Type B pancreatic cell (in vitro differentiated cells): ENCODE measurements at regions not wholly inside any gene's neighbourhood (a gene's known extent, or its start where the extent isn't known, plus 50 kb on each side); places are given as distances from the start of the nearest gene placed in this dataset.

Experiments used
- DNase-seq: peaks from one replicate; pipeline ENCODE4 v3.0.0; 2021; ENCODE audit warnings: mixed read lengths; ENCODE audit not compliant: unreplicated experiment; ENCODE audit errors: extremely low spot score
- H3K27ac Mint-ChIP-seq: 2 replicates; pipeline ENCODE4 v1.8.0; 2021; ENCODE audit warnings: mild to moderate bottlenecking, mixed read lengths
- H3K27me3 Mint-ChIP-seq: 2 replicates; pipeline ENCODE4 v1.8.0; 2021; ENCODE audit warnings: mixed read lengths
- H3K36me3 Mint-ChIP-seq: 2 replicates; pipeline ENCODE4 v1.8.0; 2021; ENCODE audit warnings: mixed read lengths
- H3K4me1 Mint-ChIP-seq: one replicate; pipeline ENCODE4 v1.8.0; 2021; ENCODE audit warnings: mixed read lengths; ENCODE audit not compliant: unreplicated experiment
- H3K4me3 Mint-ChIP-seq: 2 replicates; pipeline ENCODE4 v1.8.0; 2021; ENCODE audit warnings: mild to moderate bottlenecking, mixed read lengths
- H3K9me3 Mint-ChIP-seq: 2 replicates; pipeline ENCODE4 v1.8.0; 2021; ENCODE audit warnings: mixed read lengths
- TF ChIP-seq, protein P1 (sequence below): fragments of 200-600 bp; sonication (generic); conservative IDR thresholded peaks from 2 replicates; pipeline ENCODE4 v1.5.0; 2021; ENCODE audit warnings: antibody characterized with exemption, mild to moderate bottlenecking

DNA sequence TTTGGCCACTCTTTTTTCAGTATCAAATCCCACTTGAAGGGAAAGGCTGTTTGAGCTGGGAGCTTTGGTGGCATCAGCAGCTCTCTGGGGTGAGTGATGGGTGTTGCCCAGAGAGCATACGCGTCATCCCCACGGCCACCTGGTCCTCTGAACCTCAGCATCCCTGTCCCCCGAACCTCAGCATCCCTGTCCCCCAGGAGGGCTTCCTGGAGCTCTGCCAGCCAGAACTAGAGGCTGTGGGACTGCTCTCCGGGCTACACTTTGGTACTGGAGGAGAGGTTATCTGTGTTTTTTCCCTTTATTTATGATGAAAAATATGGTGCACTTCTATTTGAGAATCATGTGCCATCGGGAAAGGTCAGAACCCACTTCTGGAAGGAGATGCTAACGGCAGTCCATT lies 131.5 kb upstream of the RTL1 start:
- H3K4me1 Mint-ChIP-seq = no peaks in the 10 kb centered on the region
- DNase-seq = no peak
- no peak overlapping the region for H3K27ac Mint-ChIP-seq
- no peaks in the 10 kb centered on the region for H3K36me3 Mint-ChIP-seq
- H3K4me3 Mint-ChIP-seq = no peak overlapping the region
- H3K9me3 Mint-ChIP-seq = peaks cover 4% of the 10 kb centered on the region
- TF ChIP-seq, protein P1, sequence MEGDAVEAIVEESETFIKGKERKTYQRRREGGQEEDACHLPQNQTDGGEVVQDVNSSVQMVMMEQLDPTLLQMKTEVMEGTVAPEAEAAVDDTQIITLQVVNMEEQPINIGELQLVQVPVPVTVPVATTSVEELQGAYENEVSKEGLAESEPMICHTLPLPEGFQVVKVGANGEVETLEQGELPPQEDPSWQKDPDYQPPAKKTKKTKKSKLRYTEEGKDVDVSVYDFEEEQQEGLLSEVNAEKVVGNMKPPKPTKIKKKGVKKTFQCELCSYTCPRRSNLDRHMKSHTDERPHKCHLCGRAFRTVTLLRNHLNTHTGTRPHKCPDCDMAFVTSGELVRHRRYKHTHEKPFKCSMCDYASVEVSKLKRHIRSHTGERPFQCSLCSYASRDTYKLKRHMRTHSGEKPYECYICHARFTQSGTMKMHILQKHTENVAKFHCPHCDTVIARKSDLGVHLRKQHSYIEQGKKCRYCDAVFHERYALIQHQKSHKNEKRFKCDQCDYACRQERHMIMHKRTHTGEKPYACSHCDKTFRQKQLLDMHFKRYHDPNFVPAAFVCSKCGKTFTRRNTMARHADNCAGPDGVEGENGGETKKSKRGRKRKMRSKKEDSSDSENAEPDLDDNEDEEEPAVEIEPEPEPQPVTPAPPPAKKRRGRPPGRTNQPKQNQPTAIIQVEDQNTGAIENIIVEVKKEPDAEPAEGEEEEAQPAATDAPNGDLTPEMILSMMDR = no peak
- no peaks in the 10 kb centered on the region for H3K27me3 Mint-ChIP-seq

DNA sequence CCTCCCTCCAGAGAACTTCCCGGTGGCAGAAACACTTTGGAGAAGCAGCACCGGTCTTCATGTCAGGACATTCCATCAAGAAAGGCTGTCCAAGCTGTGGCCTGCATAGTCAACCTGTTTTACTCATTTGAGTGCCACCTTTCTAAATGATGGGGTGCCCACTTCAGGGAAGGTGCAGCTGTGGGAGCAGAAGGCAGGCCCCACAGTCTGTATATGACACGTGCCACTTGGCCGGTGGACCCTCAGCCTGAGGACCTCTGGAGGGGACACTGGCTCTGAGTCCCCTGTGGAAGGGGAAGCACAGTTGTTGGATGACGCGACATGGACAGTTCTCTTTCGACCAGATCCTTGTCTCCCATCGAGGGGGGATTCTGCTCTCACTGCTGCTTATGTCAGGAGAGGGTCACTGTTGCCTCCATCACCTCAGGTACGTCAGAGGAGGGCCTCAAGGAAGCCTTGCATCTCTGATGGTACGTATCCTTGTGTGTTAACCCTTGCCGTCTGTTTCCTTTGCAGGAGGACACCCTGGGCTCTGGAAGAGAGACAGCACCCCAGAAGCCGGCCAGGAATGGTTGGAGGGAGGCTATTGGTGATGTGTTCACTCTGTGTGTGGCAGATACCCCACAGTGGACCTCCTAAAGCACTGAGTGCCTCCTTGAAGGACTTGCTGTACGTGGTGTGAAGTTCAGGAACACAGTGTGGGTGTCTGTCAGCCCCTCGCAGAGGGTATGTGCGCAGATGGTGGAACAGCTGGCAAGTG lies 132.1 kb upstream of the RTL1 start:
- no peak overlapping the region for H3K4me3 Mint-ChIP-seq
- H3K4me1 Mint-ChIP-seq = no peaks in the 10 kb centered on the region
- H3K9me3 Mint-ChIP-seq = peaks cover 4% of the 10 kb centered on the region
- H3K27me3 Mint-ChIP-seq = no peaks in the 10 kb centered on the region
- H3K27ac Mint-ChIP-seq = no peak overlapping the region
- H3K36me3 Mint-ChIP-seq = no peaks in the 10 kb centered on the region
- DNase-seq = no peak
- TF ChIP-seq, protein P1 = no peak

DNA sequence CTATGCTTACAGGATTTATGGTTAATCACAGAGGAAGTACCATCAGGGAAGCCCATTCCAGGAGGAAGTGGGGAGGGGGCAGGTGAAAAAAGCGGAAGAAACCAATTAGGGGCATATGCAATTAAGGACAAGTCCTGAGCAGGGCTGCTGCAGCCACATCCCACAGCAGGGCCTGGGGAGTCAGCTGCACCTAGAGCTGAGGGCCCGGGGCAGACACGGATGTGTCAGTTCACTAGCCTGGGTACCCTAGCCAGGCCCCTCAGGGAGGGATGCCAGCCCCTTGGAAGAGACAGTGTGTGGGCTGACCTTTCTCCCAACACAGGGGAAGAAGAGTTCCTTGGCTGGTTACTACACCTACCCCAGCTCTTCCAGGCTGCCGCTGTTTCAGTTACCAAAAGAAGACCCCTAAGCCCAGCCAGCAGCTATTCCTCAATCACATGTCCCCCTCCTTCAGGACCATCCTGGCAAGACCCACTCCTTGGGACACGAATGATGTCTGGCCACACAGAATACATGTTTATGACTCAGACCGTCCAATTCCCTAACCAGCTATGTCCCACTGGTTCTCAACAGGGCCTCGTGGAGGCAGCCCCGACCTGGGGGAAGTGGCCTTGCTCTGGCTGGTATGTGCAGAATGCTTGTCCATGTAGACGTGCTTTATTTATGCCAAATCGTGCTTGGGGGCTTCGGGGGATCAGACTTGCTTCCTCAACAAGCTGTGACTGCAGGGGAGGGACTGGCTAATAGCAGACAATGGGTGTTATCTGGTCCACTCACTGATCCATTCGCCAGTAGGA lies 133.7 kb upstream of the RTL1 start:
- H3K4me3 Mint-ChIP-seq = no peak overlapping the region
- no peak for DNase-seq
- no peaks in the 10 kb centered on the region for H3K27me3 Mint-ChIP-seq
- no peak overlapping the region for H3K27ac Mint-ChIP-seq
- TF ChIP-seq, protein P1 = no peak
- peaks cover 4% of the 10 kb centered on the region for H3K9me3 Mint-ChIP-seq
- H3K36me3 Mint-ChIP-seq = no peaks in the 10 kb centered on the region
- no peaks in the 10 kb centered on the region for H3K4me1 Mint-ChIP-seq

DNA sequence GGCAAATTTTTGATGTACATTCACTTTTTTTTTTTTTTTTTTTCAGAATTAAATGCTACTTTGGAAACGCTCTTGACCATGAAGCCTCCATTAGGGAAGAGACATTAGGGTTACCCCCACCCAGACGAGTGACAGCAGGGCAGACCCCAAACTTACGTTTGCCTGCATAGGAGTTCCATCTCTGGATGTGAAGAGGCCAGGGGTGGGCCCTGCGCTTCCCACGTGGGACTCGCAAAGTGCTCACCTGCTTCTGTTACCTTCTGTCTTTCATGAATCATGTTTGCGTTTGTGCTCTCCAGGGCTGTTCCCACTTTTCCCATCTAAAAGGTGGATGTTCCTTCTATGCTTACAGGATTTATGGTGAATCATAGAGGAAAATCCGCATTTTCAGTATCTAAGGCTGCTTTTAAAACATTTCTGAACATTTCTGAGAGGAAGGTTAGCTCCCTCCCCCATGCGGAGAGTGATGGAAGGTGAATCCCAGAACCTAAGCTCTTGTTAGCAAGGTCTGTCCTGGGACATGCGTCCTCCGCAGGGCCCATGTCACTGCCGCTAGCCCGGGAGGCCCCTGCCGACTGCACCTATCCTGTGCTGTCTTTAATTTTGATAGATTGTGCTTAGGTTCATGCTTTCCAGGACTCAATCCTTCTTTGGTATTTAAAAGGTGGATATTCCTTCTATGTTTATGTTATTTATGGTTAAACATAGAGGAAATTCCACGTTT lies 135.7 kb upstream of the RTL1 start:
- TF ChIP-seq, protein P1 = no peak
- DNase-seq = no peak
- Mint-ChIP-seq H3K36me3 (no peaks in the 10 kb centered on the region), H3K4me1 (no peaks in the 10 kb centered on the region), H3K27me3 (no peaks in the 10 kb centered on the region), H3K4me3 (no peak overlapping the region), H3K27ac (no peak overlapping the region), H3K9me3 (peaks cover 4% of the 10 kb centered on the region)

DNA sequence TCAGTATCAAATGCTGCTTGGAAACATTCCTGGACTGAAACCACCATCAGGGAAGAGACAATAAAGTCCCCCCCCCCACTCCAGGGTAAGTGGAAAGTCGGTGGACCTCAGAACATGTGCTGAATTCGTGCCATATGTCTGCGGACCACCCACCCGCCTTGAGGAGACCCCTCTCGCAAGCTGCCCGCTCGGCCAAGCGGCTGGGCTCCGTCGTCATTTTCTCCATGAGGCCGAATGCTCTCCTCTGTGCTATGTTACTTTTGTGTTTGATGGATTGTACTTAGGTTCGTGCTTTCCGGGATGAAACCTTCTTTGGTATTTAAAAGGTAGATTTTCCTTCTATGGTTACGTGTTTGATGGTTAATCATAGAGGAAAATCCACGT lies 136.2 kb upstream of the RTL1 start:
- DNase-seq = no peak
- Mint-ChIP-seq H3K27me3 (no peaks in the 10 kb centered on the region), H3K9me3 (peaks cover 4% of the 10 kb centered on the region), H3K36me3 (no peaks in the 10 kb centered on the region), H3K4me3 (no peak overlapping the region), H3K4me1 (no peaks in the 10 kb centered on the region), H3K27ac (no peak overlapping the region)
- TF ChIP-seq, protein P1 = no peak
